Glomerular visceral epithelial cell (primary cell): ENCODE measurements at regions not wholly inside any gene's neighbourhood (a gene's known extent, or its start where the extent isn't known, plus 50 kb on each side); places are given as distances from the start of the nearest gene placed in this dataset.
A peak's percentile ranks its signal among the peaks of the same experiment; 100 is the strongest.
"Not testable (repeated sequence)": the region's sequence is repeated elsewhere in the genome, so short reads cannot be mapped to it uniquely, and the experiment has no call there.

Experiments
- DNase-seq: peaks from one replicate; pipeline ENCODE4 v3.0.0-alpha.2; 2016; ENCODE audit errors: extremely low spot score

- no peak for DNase-seq
Observed at GRCh38 chr6:140844167-140844566, 1288.6 kb upstream of the GJE1 start.

GRCh38 chr6:140833408-140833807 is 1299.3 kb upstream of the GJE1 start:
- DNase-seq, result no peak

- DNase-seq, result no peak
Observed at GRCh38 chr6:140830666-140831065, 1302.1 kb upstream of the GJE1 start.

GRCh38 chr6:140828856-140829255 is 1303.9 kb upstream of the GJE1 start:
- DNase-seq, result no peak

- no peak for DNase-seq
Observed at GRCh38 chr6:140827593-140827992, 1305.1 kb upstream of the GJE1 start.

- no peak for DNase-seq
Observed at GRCh38 chr6:140825731-140826130, 1307.0 kb upstream of the GJE1 start.

GRCh38 chr6:140824595-140824994 is 1308.1 kb upstream of the GJE1 start:
- no peak for DNase-seq

GRCh38 chr6:140821196-140821595 is 1311.5 kb upstream of the GJE1 start:
- no peak for DNase-seq

- DNase-seq, result no peak
Observed at GRCh38 chr6:140817176-140817575, 1315.5 kb upstream of the GJE1 start.

- no peak for DNase-seq
Observed at GRCh38 chr6:140816681-140817080, 1316.0 kb upstream of the GJE1 start.

- DNase-seq, result no peak
Observed at GRCh38 chr6:140812636-140813035, 1320.1 kb upstream of the GJE1 start.

GRCh38 chr6:140811642-140812041 is 1321.1 kb upstream of the GJE1 start:
- no peak for DNase-seq

- peak; percentile 15 for DNase-seq
Observed at GRCh38 chr6:140809694-140810101, 1323.0 kb upstream of the GJE1 start.

- DNase-seq, result no peak
Observed at GRCh38 chr6:140806431-140806830, 1326.3 kb upstream of the GJE1 start.

GRCh38 chr6:140794544-140794943 is 1338.2 kb upstream of the GJE1 start:
- DNase-seq, result no peak

- DNase-seq, result no peak
Observed at GRCh38 chr6:140790109-140790508, 1342.6 kb upstream of the GJE1 start.

GRCh38 chr6:140789466-140789865 is 1343.3 kb upstream of the GJE1 start:
- DNase-seq, result no peak

- DNase-seq, result no peak
Observed at GRCh38 chr6:140785926-140786325, 1346.8 kb upstream of the GJE1 start.

GRCh38 chr6:140784573-140784972 is 1348.2 kb upstream of the GJE1 start:
- no peak for DNase-seq

- not testable (repeated sequence) for DNase-seq
Observed at GRCh38 chr6:140783504-140783903, 1349.2 kb upstream of the GJE1 start.

GRCh38 chr6:140782941-140783340 is 1349.8 kb upstream of the GJE1 start:
- DNase-seq, result no peak

- no peak for DNase-seq
Observed at GRCh38 chr6:140779991-140780596, 1352.6 kb upstream of the GJE1 start.

- DNase-seq, result no peak
Observed at GRCh38 chr6:140779341-140779740, 1353.4 kb upstream of the GJE1 start.

GRCh38 chr6:140777780-140778179 is 1354.9 kb upstream of the GJE1 start:
- DNase-seq, result no peak
